H1 (cell line): ENCODE measurements at regions not wholly inside any gene's neighbourhood (a gene's known extent, or its start where the extent isn't known, plus 50 kb on each side); places are given as distances from the start of the nearest gene placed in this dataset.

Experiments used
- CTCF ChIA-PET: fragments of 300-600 bp; sonication (Branson Sonifier 250); formaldehyde crosslinking; loops from one replicate; lab custom pipeline; 2021; ENCODE audit not compliant: partially characterized antibody; lab: Charles Lee
- POLR2A ChIA-PET: fragments of 300-600 bp; sonication (Branson Sonifier 250); formaldehyde crosslinking; loops from one replicate; lab custom pipeline; 2021; ENCODE audit warnings: inconsistent platforms; ENCODE audit not compliant: partially characterized antibody; lab: Charles Lee
- DNase-seq, 2 experiments: peaks; one replicate each; pipeline versions ENCODE4 v3.0.0 to v3.0.0-alpha.2; 2010 to 2022; ENCODE audit warnings: low spot score in 2 of 2, low read depth in 1 of 2, mixed read lengths in 1 of 2
- FAIRE-seq: peaks from 2 replicates; lab custom pipeline; 2011; peaks lifted over from hg19 to GRCh38; lab: Jason Lieb, UNC
- H2AFZ ChIP-seq: 2 replicates; pipeline ENCODE4 v1.8.1; 2012; ENCODE audit warnings: low read length, inconsistent platforms
- H2AK5ac ChIP-seq: 2 replicates; pipeline ENCODE4 v1.6.1; 2013; ENCODE audit warnings: low read depth, low read length
- H2BK120ac ChIP-seq: replicated peaks from 2 replicates; pipeline ENCODE3; 2013; ENCODE audit warnings: low read depth, low read length, inconsistent platforms
- H2BK12ac ChIP-seq: 2 replicates; pipeline ENCODE4 v1.6.1; 2013; ENCODE audit warnings: low read depth, low read length
- H2BK15ac ChIP-seq: 2 replicates; pipeline ENCODE4 v1.6.1; 2013; ENCODE audit warnings: low read length
- H2BK20ac ChIP-seq: 2 replicates; pipeline ENCODE4 v1.6.1; 2013; ENCODE audit warnings: low read length
- H2BK5ac ChIP-seq: 2 replicates; pipeline ENCODE4 v1.6.1; 2013; ENCODE audit warnings: low read depth, low read length
- H3K14ac ChIP-seq: 2 replicates; pipeline ENCODE4 v1.6.1; 2013; ENCODE audit warnings: inconsistent platforms; ENCODE audit not compliant: insufficient read length
- H3K18ac ChIP-seq: 2 replicates; pipeline ENCODE4 v1.6.1; 2013; ENCODE audit warnings: low read length; ENCODE audit errors: extremely low read depth
- H3K23ac ChIP-seq: 2 replicates; pipeline ENCODE4 v1.6.1; 2013; ENCODE audit warnings: inconsistent platforms; ENCODE audit not compliant: insufficient read length
- H3K23me2 ChIP-seq: 2 replicates; pipeline ENCODE4 v1.6.1; 2013; ENCODE audit warnings: low read depth, low read length
- H3K27ac ChIP-seq: 2 replicates; pipeline ENCODE4 v1.6.1; 2011; ENCODE audit warnings: low read depth, low read length, inconsistent platforms
- H3K27me3 ChIP-seq, 4 experiments: replicated peaks in 1 of 4; 1 replicate in 1 of 4; 2 replicates in 3 of 4; pipeline versions ENCODE4 v1.6.1 to v1.8.1; 2011 to 2013; ENCODE audit warnings: low read length in 3 of 4, mild to moderate bottlenecking in 3 of 4, inconsistent platforms in 2 of 4, mixed read lengths in 2 of 4, moderate library complexity in 1 of 4; ENCODE audit not compliant: control insufficient read depth in 3 of 4, insufficient read depth in 3 of 4; ENCODE audit errors: extremely low read depth in 1 of 4
- H3K36me3 ChIP-seq, 4 experiments: 2 replicates each; pipeline versions ENCODE4 v1.6.1 to v1.8.1; 2011 to 2013; ENCODE audit warnings: mild to moderate bottlenecking in 4 of 4, low read length in 3 of 4, moderate library complexity in 2 of 4, control low read depth in 1 of 4, inconsistent platforms in 1 of 4; ENCODE audit not compliant: insufficient read depth in 4 of 4, control insufficient read depth in 2 of 4
- H3K4ac ChIP-seq: replicated peaks from 2 replicates; pipeline ENCODE3; 2013; ENCODE audit warnings: low read length, low read depth, mixed read lengths, inconsistent platforms; ENCODE audit not compliant: insufficient read length
- H3K4me1 ChIP-seq, 4 experiments: replicated peaks in 1 of 4; 1 replicate in 1 of 4; 2 replicates in 3 of 4; pipeline versions ENCODE4 v1.6.1 to v1.8.1; 2011 to 2013; ENCODE audit warnings: low read length in 3 of 4, inconsistent platforms in 2 of 4, mixed read lengths in 1 of 4; ENCODE audit not compliant: insufficient read depth in 4 of 4, control insufficient read depth in 3 of 4
- H3K4me2 ChIP-seq, 2 experiments: 2 replicates each; pipeline versions ENCODE4 v1.6.1 to v1.8.1; 2011 to 2013; ENCODE audit warnings: low read depth in 2 of 2, low read length in 2 of 2, control low read depth in 1 of 2, inconsistent platforms in 1 of 2, mild to moderate bottlenecking in 1 of 2; ENCODE audit not compliant: insufficient read depth in 1 of 2
- H3K4me3 ChIP-seq, 4 experiments: fragments of 200-600, 300-600 bp in 1 of 4; sonication (generic), shearing (Covaris generic), sonication (Bioruptor Twin) in 1 of 4; 2 replicates each; pipeline versions ENCODE4 v1.5.1 to v1.8.1; 2011 to 2016; ENCODE audit warnings: low read length in 4 of 4, low read depth in 3 of 4, control low read depth in 2 of 4, inconsistent platforms in 2 of 4, mild to moderate bottlenecking in 2 of 4, mixed read lengths in 1 of 4, moderate library complexity in 1 of 4; ENCODE audit not compliant: insufficient read depth in 2 of 4; ENCODE audit errors: extremely low read depth in 1 of 4
- H3K56ac ChIP-seq: replicated peaks from 2 replicates; pipeline ENCODE3; 2013; ENCODE audit warnings: low read depth, mild to moderate bottlenecking, mixed read lengths, low read length, inconsistent platforms; ENCODE audit not compliant: insufficient read length
- H3K79me1 ChIP-seq: 2 replicates; pipeline ENCODE4 v1.6.1; 2013; ENCODE audit warnings: low read depth, low read length, control low read depth
- H3K79me2 ChIP-seq, 2 experiments: 2 replicates each; pipeline versions ENCODE4 v1.6.1 to v1.8.1; 2012 to 2013; ENCODE audit warnings: low read length in 2 of 2, mild to moderate bottlenecking in 2 of 2, inconsistent platforms in 1 of 2; ENCODE audit not compliant: insufficient read depth in 2 of 2, control insufficient read depth in 1 of 2
- H3K9ac ChIP-seq, 4 experiments: replicated peaks in 1 of 4; 1 replicate in 1 of 4; 2 replicates in 3 of 4; pipeline versions ENCODE4 v1.6.1 to v1.8.1; 2011 to 2013; ENCODE audit warnings: low read depth in 3 of 4, low read length in 3 of 4, control low read depth in 2 of 4, mild to moderate bottlenecking in 2 of 4, moderate library complexity in 2 of 4, inconsistent platforms in 1 of 4; ENCODE audit errors: extremely low read depth in 1 of 4
- H3K9me3 ChIP-seq, 2 experiments: 2 replicates each; pipeline versions ENCODE4 v1.6.1 to v1.8.1; 2012 to 2013; ENCODE audit warnings: mild to moderate bottlenecking in 2 of 2, moderate library complexity in 2 of 2, control low read depth in 1 of 2, inconsistent platforms in 1 of 2, low read depth in 1 of 2, low read length in 1 of 2, mixed read lengths in 1 of 2; ENCODE audit not compliant: insufficient read depth in 2 of 2
- H4K20me1 ChIP-seq, 2 experiments: replicated peaks in 1 of 2; 2 replicates each; pipeline versions ENCODE3 to v1.8.1; 2011 to 2013; ENCODE audit warnings: inconsistent platforms in 2 of 2, low read length in 2 of 2, mild to moderate bottlenecking in 1 of 2; ENCODE audit not compliant: insufficient read depth in 2 of 2, control insufficient read depth in 1 of 2
- H4K5ac ChIP-seq: 2 replicates; pipeline ENCODE4 v1.6.1; 2013; ENCODE audit warnings: low read length, low read depth, mixed read lengths, inconsistent platforms; ENCODE audit not compliant: insufficient read length
- H4K8ac ChIP-seq: 2 replicates; pipeline ENCODE4 v1.8.0; 2013; ENCODE audit warnings: mild to moderate bottlenecking, moderate library complexity, low read length, inconsistent platforms; ENCODE audit not compliant: insufficient read depth; ENCODE audit errors: extremely low read depth
- H4K91ac ChIP-seq: replicated peaks from 2 replicates; pipeline ENCODE3; 2013; ENCODE audit warnings: low read length, mixed read lengths, inconsistent platforms; ENCODE audit not compliant: insufficient read length
- KDM5A ChIP-seq: fragments of 200-600 bp; IDR thresholded peaks from 2 replicates; pipeline ENCODE4 v1.7.1; 2012; ENCODE audit warnings: mild to moderate bottlenecking, low read length, inconsistent platforms, mixed read lengths
- NRF1 ChIP-seq: IDR thresholded peaks from 2 replicates; pipeline ENCODE4 v1.6.1; 2011; ENCODE audit warnings: mild to moderate bottlenecking, low read depth, low read length, improper control_type of control experiment
- RBBP5 ChIP-seq: IDR thresholded peaks from 2 replicates; pipeline ENCODE4 v1.7.1; 2012; ENCODE audit warnings: low read depth, mild to moderate bottlenecking, inconsistent platforms, low read length, moderate library complexity, borderline replicate concordance
- RNF2 ChIP-seq: fragments of 200-900, 300-1000 bp; sonication (generic); IDR thresholded peaks from 2 replicates; pipeline ENCODE4 v1.7.1; 2016; ENCODE audit warnings: borderline replicate concordance, low read depth, mild to moderate bottlenecking, antibody characterized with exemption, low read length; ENCODE audit not compliant: poor library complexity, severe bottlenecking; ENCODE audit errors: missing control alignments
- RXRA ChIP-seq: IDR thresholded peaks from 2 replicates; pipeline ENCODE4 v1.6.1; 2011; ENCODE audit warnings: low read depth, mild to moderate bottlenecking, low read length, moderate library complexity; ENCODE audit not compliant: insufficient read depth
- SIX5 ChIP-seq: IDR thresholded peaks from 2 replicates; pipeline ENCODE4 v1.6.1; 2011; ENCODE audit warnings: mild to moderate bottlenecking, low read depth, low read length
- TAF7 ChIP-seq: optimal IDR thresholded peaks from 2 replicates; pipeline ENCODE3; 2011; ENCODE audit warnings: low read depth, mild to moderate bottlenecking, inconsistent platforms, low read length, moderate library complexity, borderline replicate concordance
- TBP ChIP-seq: IDR thresholded peaks from 2 replicates; pipeline ENCODE4 v1.6.1; 2011; ENCODE audit warnings: low read depth, low read length, improper control_type of control experiment
- WGBS, 2 experiments: shearing (Covaris generic) in 1 of 2; methylation state at CpG; one replicate each; pipeline versions ENCODE4 v1.1.6 to v1.1.7; 2013 to 2015; ENCODE audit warnings: low lambda C conversion rate in 2 of 2, mixed read lengths in 2 of 2, inconsistent platforms in 1 of 2, low coverage in 1 of 2, missing lambda C conversion rate in 1 of 2; ENCODE audit not compliant: insufficient replicate concordance in 2 of 2, insufficient coverage in 1 of 2, insufficient read length in 1 of 2; ENCODE audit errors: extremely low coverage in 1 of 2, missing lambda C conversion rate in 1 of 2; 5-methylcytosine and 5-hydroxymethylcytosine counted together

GRCh38 chr15:25985165-25985564 is 122.0 kb upstream of the ATP10A start:
- no peak overlapping the region for H2BK12ac ChIP-seq
- FAIRE-seq (no peak), DNase-seq (no peak)
- H3K18ac ChIP-seq, result no peak overlapping the region
- ChIA-PET CTCF (no interaction called here), POLR2A (no interaction called here)
- H2AFZ ChIP-seq, result no peak overlapping the region
- no peaks in the 10 kb centered on the region for H3K36me3 ChIP-seq
- H2AK5ac ChIP-seq, result no peak overlapping the region
- H3K9me3 ChIP-seq, result peaks cover 0 to 4% of the 10 kb centered on the region in 2 experiments; a peak in 1 of 4 replicates
- 54% methylated on average over 4 of the region's 4 CpGs; no CpG with 5 or more reads in 1 of the 2 experiments for WGBS, 2 experiments
- H2BK15ac ChIP-seq, result no peak overlapping the region
- H4K91ac ChIP-seq, result no peak overlapping the region
- no peaks in the 10 kb centered on the region for H3K79me2 ChIP-seq
- H2BK120ac ChIP-seq, result no peak overlapping the region
- H2BK5ac ChIP-seq, result no peak overlapping the region
- no peaks in the 10 kb centered on the region for H3K27me3 ChIP-seq
- no peak overlapping the region for H3K14ac ChIP-seq
- no peak overlapping the region for H3K56ac ChIP-seq
- H3K4me2 ChIP-seq, result no peak overlapping the region; a peak in 1 of 4 replicates
- H3K4me1 ChIP-seq, result peaks cover 0 to 8% (median 0%) of the 10 kb centered on the region in 4 experiments; a peak in 1 of 7 replicates
- H3K23me2 ChIP-seq, result no peaks in the 10 kb centered on the region
- no peaks in the 10 kb centered on the region for H3K79me1 ChIP-seq
- H3K4me3 ChIP-seq, result no peak overlapping the region
- H3K23ac ChIP-seq, result no peak overlapping the region
- H2BK20ac ChIP-seq, result no peak overlapping the region
- H4K20me1 ChIP-seq, result no peaks in the 10 kb centered on the region
- no peak overlapping the region for H3K4ac ChIP-seq
- H3K27ac ChIP-seq, result no peak overlapping the region
- H4K8ac ChIP-seq, result no peak overlapping the region
- H3K9ac ChIP-seq, result no peak overlapping the region
- H4K5ac ChIP-seq, result no peak overlapping the region
- TF ChIP-seq KDM5A, result no peak
- TF ChIP-seq RNF2, result no peak
- TF ChIP-seq TAF7, result no peak
- no peak for TF ChIP-seq SIX5
- no peak for TF ChIP-seq RXRA
- TF ChIP-seq RBBP5, result no peak
- TF ChIP-seq TBP, result no peak
- no peak for TF ChIP-seq NRF1
